Gastrocnemius medialis (tissue), 4 donors: ENCODE measurements at regions not wholly inside any gene's neighbourhood (a gene's known extent, or its start where the extent isn't known, plus 50 kb on each side); places are given as distances from the start of the nearest gene placed in this dataset.

Experiments
- POLR2A ChIP-seq, 2 donors: fragments of 450-650 bp; IDR thresholded peaks; one replicate each; pipeline ENCODE4 v1.6.1; 2017; ENCODE audit warnings: antibody characterized with exemption in 2 of 2, mild to moderate bottlenecking in 2 of 2, moderate library complexity in 2 of 2
- TF ChIP-seq, protein P1 (sequence below), 5 experiments: fragments of 450-650 bp in 3 of 5; fragments of 200-600 bp in 2 of 5; sonication (generic) in 2 of 5; IDR thresholded peaks in 4 of 5; conservative IDR thresholded peaks in 1 of 5; 1 replicate in 4 of 5; 2 replicates in 1 of 5; pipeline ENCODE4 v1.5.1; 2016 to 2019; ENCODE audit warnings: antibody characterized with exemption in 5 of 5, mild to moderate bottlenecking in 3 of 5, moderate library complexity in 3 of 5

DNA sequence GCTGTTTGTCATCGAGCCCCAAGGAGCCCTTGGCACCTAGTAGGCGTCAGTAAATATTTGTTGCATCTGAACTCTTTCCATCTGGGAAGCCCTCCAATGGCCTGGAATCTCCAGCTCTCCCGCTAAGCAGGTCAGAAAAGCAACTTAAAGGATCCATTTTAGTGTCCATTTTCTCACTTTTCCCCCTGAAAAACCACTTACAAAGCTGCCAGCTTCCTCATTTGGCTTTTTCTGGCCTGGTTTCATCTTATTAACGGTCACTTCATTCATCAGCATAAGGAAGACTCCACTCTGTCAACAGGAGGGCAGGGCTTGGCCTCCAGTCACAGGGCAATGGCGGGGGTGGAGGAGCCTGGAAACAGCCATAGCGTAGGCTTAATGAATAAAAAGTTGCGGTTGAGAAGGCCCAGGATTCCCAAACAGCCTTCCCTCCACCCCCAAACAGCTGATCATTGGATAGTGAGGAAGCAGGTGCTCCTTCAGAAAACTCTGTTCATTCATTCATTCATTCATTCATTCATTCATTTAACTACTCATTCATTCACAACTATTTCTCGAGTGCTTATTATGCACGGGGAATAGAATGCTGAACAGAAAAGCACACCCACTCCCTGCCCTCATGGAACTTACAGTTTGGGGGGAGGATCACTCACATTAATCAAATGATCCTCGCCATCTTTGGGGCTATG is 104.5 kb upstream of the RCN1 start:
- TF ChIP-seq, protein P1, sequence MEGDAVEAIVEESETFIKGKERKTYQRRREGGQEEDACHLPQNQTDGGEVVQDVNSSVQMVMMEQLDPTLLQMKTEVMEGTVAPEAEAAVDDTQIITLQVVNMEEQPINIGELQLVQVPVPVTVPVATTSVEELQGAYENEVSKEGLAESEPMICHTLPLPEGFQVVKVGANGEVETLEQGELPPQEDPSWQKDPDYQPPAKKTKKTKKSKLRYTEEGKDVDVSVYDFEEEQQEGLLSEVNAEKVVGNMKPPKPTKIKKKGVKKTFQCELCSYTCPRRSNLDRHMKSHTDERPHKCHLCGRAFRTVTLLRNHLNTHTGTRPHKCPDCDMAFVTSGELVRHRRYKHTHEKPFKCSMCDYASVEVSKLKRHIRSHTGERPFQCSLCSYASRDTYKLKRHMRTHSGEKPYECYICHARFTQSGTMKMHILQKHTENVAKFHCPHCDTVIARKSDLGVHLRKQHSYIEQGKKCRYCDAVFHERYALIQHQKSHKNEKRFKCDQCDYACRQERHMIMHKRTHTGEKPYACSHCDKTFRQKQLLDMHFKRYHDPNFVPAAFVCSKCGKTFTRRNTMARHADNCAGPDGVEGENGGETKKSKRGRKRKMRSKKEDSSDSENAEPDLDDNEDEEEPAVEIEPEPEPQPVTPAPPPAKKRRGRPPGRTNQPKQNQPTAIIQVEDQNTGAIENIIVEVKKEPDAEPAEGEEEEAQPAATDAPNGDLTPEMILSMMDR (IDR thresholded peaks at IDR 0.05 in 4 of 5, conservative IDR thresholded peaks at IDR 0.05 in 1 of 5) = no peak
- no peak for TF ChIP-seq POLR2A (IDR thresholded peaks at IDR 0.05)
